HG02885 (cell line): ENCODE measurements at regions not wholly inside any gene's neighbourhood (a gene's known extent, or its start where the extent isn't known, plus 50 kb on each side); places are given as distances from the start of the nearest gene placed in this dataset.

Experiments used
- ATAC-seq: cut with Tn5 transposase; IDR thresholded peaks from one replicate; pipeline ENCODE4 v1.9.1; 2021; ENCODE audit warnings: mild to moderate bottlenecking; ENCODE audit not compliant: unreplicated experiment, poor library complexity

DNA sequence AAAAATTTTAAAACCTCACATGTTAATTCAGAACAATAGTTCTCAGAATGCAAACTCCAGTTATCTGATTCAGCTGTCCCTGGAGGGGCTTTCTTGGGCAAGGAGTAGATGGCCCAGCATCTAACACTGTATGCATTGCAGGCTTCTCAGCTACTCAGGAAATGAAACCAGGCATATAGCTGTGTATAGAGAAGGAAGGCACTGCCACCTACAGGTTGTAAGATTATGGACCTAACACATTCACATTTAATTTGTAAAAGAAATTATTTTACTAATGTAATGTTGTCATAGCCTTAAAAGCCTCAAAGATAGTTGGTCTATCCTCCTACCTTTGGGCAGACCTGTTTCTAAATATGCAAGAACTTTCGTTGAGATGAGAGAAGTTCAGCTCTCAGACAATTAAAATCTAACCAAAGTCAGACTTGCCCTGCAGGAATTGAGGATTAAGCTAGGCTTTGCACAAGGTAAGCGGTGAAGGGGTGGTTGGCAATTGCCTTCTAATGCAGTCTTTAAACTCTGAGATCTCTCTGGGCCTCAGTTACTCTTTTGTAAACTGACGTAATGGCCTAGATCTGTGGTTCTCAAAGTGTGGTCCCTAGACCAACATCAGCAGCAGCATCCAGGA lies 132.8 kb upstream of the SLC24A5 start:
- peak; percentile 94 for ATAC-seq

DNA sequence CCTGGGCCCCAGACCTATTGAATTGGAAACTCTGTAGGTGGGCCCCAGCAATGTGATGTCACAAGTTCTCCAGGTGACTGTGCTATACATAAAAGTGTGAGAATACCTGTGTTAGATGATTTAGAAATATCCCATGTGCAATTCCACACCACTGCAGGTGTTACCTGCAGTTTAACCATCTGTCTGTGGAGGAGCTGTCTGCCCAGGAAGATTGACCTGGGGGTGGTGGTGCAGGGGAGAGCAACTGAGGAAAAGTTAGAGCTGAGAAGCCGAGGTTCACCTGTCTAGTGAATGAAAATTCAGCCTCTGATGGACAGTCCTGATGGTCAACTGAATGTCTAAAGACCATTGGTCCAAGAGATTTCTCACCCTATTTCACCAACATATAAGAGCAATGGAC lies 132.2 kb upstream of the SLC24A5 start:
- no peak for ATAC-seq

- ATAC-seq: no peak
Observed at GRCh38 chr15:47990821-47991220, 130.0 kb upstream of the SLC24A5 start.

- no peak for ATAC-seq
Observed at GRCh38 chr15:47991357-47991756, 129.4 kb upstream of the SLC24A5 start.

DNA sequence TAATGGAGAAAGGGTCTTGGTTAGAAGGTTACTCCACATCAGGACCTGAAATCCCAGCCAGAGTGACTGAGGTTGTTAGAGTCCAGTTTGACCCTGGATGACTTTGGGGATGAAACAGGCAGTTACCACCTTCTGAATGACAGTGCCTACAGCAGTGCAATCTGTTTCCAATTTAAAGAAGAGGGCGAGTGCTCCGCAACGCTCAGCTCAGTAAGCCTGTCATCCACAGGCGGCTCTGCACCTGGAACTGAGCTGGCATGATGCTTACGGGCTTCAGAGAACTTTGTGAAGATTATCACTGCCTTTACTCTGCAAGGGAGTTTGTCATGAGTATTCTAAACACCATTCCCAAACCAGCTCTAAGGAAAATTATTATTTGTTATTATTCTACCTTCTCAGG lies 127.7 kb upstream of the SLC24A5 start:
- ATAC-seq: no peak

GRCh38 chr15:47997195-47998080 lies 123.4 kb upstream of the SLC24A5 start:
- no peak for ATAC-seq

DNA sequence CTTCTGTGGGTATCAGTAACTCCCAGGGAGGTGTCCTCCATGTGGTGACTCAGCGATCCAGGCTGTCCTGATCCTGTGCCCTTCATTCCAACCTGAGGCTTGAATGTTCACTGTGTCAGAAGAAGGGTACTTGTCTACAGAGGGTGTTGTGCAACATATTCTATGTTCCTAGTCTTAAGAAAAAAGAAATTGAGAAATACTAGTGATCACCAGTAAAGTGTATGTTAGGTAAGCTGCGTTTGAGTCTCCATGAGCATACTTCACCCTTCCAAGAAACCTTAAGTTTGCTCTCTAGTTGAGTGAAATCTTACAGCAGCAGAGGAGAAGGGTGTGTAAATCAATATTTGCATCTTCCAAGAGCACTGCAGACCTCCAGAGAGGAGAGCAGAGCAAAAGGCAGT lies 122.2 kb upstream of the SLC24A5 start:
- no peak for ATAC-seq

- ATAC-seq: peak; percentile 94
Observed at GRCh38 chr15:48001393-48002039, 119.3 kb upstream of the SLC24A5 start.

DNA sequence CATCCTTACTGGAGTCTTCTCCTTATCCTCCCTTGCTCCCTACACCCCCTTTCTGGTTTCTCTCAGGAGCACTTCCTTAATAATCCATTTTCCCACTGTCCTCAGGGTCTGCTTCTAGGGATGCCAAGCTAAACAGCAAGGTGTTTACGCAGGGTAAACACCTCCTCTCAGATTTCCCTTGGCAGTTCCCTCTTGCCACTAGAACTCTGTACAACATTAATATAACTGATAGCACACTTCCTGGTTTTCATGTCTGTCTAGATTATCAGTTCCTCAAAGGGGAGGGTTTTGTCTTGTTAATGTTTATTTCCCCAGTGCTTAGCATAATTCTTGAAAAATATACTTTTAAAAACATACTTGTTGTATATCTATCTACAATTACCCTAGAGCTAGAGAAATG lies 118.0 kb upstream of the SLC24A5 start:
- no peak for ATAC-seq

DNA sequence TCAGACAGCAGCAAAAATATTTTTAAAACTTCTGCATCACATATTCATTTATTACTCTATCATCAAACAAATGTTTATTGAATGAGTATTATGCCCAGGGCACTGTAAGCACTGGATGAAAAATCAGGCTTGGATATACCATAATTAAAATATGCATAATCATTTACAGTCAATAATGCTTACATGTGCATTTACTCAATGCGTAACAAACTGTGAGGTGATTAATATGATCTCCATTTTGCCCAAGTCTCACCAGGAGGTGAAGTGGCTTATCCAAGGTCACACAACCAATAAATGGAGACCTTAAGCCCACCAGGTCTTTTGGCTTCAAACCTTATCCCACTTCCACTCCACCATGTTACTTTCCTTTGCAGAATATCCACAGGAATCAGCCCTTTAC lies 117.3 kb upstream of the SLC24A5 start:
- no peak for ATAC-seq

GRCh38 chr15:48005077-48005476 lies 115.7 kb upstream of the SLC24A5 start:
- no peak for ATAC-seq

DNA sequence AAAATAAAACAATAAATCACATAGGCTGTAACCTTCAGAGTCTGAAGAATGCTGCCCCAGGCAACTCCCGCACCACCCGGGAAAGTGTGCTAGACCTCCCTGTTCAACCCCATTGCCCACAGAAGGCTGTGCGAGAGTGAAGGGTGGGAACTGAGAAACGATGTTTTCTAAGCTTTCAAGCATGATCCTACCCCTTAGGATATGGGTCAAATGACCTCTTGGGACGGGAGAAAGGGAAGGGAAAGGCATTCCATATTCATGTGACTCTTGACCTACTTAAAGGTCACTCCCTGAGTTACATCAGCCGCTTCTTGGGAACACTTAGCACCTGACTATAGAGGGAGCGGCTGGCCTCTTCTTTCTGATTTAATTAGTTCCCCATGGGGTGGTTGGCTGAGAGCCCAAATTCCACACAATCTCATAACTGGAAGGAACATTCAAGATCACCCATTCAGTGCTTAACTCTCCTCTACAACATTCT lies 114.7 kb upstream of the SLC24A5 start:
- ATAC-seq: no peak

DNA sequence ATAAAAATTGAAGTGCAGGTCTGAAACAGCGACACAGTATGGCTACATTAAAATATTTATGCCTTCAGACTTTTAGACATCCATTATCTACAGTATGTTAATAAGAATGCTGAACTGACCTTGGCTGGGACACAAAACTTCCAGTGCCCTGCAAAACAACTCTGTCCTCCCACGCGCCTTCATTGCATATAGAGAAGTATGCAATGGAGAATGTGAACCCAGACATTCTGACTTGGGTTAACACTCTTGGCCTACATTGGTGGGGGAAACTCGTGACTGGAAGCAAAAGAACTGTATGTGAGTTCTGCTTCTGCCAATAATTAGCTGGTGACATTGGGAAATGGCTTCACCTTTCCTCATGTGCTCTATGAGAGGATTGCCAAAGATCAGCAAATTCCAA lies 110.5 kb upstream of the SLC24A5 start:
- ATAC-seq: no peak

- no peak for ATAC-seq
Observed at GRCh38 chr15:48012191-48012590, 108.6 kb upstream of the SLC24A5 start.

GRCh38 chr15:48016865-48017264 lies 103.9 kb upstream of the SLC24A5 start:
- no peak for ATAC-seq

GRCh38 chr15:48017747-48018146 lies 103.0 kb upstream of the SLC24A5 start:
- no peak for ATAC-seq

GRCh38 chr15:48020166-48020565 lies 100.6 kb upstream of the SLC24A5 start:
- ATAC-seq: no peak

DNA sequence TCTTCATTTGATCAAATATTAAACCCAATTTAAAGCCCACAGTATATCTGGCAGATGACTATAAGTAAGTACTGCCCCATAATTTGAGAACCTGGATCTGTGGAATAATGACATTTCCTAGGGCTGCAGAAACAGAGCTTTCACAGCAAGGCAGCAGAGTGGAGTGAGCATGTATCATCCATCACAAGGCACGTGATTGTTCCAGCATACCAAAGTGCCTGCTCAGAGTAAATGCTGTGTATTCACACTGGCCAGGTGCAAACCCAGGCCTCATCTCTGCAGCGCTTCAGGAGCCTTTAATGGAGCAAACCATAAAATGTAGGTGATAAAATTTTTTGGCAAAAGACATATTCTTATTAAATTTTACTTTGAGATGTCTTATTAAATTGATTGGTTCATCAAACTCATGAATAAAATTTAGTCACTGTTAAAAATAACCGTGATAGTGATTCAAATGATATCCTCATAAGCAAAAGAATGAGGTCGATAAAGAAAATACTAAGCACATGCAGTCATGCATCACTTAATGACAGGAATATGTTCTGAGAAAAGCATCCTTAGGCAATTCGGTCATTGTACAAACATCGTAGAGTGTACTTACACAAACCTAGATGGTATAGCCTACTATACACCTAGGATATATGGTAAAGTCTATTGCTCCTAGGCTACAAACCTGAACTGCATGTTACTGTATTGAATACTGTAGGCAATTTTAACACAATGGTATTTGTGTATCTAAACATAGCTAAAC lies 99.3 kb upstream of the SLC24A5 start:
- no peak for ATAC-seq

GRCh38 chr15:48025118-48025517 lies 95.7 kb upstream of the SLC24A5 start:
- ATAC-seq: no peak

DNA sequence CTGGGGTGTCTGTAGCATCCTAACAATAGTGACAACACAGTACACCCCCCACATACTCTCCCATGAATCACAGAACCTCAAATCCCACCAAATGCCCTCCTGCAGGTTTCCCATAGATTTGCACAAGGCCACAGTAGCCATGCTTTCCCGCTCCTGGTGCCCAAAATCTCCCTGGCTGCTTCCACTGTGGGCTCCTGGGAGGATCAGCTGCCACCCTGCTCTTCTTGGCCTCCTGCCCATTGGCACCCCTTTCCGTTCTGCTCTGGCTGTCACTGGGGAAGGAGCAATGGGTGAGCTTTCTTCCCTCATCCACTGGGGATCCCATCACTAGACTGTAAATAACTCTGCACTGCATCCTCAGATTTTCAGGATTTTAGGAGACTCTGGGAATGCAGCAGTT lies 92.1 kb upstream of the SLC24A5 start:
- ATAC-seq: no peak

DNA sequence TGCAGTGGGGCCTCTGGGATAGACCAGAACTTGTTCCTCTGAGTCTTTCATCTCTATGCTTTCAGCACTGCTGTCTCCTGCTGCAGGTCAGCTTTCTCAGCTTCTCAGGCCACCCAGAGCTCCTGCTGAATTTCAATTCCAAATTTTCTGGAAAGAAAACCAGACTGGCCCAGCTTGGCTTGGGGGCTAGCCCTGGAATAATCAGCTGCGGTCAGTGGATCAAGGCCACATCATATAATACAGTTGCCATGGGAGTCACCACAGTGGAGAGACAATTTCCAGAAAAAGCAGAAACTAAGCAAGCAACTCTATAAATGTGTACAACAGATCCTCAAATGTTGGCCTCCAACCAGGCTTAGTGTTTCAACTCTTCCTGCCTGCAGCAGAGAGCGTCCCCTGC lies 91.1 kb upstream of the SLC24A5 start:
- no peak for ATAC-seq
